GM12875 (cell line): ENCODE measurements at regions not wholly inside any gene's neighbourhood (a gene's known extent, or its start where the extent isn't known, plus 50 kb on each side); places are given as distances from the start of the nearest gene placed in this dataset.

Experiments
- H3K4me3 ChIP-seq: one replicate; pipeline ENCODE4 v1.5.1; 2011; ENCODE audit warnings: low read depth, low read length, control low read depth
- TF ChIP-seq, protein P1 (sequence below): IDR thresholded peaks from 2 replicates; pipeline ENCODE4 v1.5.1; 2011; ENCODE audit warnings: low read depth, mild to moderate bottlenecking, control low read depth, inconsistent platforms, low read length, moderate library complexity, borderline replicate concordance; ENCODE audit not compliant: insufficient read depth

- TF ChIP-seq, protein P1, sequence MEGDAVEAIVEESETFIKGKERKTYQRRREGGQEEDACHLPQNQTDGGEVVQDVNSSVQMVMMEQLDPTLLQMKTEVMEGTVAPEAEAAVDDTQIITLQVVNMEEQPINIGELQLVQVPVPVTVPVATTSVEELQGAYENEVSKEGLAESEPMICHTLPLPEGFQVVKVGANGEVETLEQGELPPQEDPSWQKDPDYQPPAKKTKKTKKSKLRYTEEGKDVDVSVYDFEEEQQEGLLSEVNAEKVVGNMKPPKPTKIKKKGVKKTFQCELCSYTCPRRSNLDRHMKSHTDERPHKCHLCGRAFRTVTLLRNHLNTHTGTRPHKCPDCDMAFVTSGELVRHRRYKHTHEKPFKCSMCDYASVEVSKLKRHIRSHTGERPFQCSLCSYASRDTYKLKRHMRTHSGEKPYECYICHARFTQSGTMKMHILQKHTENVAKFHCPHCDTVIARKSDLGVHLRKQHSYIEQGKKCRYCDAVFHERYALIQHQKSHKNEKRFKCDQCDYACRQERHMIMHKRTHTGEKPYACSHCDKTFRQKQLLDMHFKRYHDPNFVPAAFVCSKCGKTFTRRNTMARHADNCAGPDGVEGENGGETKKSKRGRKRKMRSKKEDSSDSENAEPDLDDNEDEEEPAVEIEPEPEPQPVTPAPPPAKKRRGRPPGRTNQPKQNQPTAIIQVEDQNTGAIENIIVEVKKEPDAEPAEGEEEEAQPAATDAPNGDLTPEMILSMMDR = no peak
- H3K4me3 ChIP-seq = no peak overlapping the region
Observed at GRCh38 chr9:23598994-23599393, 227.0 kb downstream of the ELAVL2 start.

GRCh38 chr9:23603311-23603710 lies 222.7 kb downstream of the ELAVL2 start:
- TF ChIP-seq, protein P1 = no peak
- no peak overlapping the region for H3K4me3 ChIP-seq

DNA sequence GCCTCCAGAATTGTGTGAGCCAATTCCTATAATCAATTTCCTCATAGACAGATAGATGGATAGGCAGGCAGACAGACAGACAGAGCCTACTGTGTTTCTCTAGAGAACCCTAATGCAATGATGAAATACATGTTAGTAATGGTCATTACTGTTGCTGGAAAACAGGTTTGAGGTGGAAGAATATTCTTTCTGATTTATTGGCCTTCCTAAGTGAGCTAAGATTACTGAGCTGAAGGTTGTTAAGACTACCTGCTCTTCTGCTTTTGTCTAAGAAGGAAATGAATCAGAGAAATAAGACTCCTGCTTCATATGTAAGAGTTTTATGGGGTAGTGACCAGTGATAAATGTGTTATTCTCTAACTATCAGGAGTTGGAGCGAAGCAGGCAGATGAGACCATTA lies 219.9 kb downstream of the ELAVL2 start:
- TF ChIP-seq, protein P1 = no peak
- H3K4me3 ChIP-seq = no peak overlapping the region

- TF ChIP-seq, protein P1 = no peak
- no peak overlapping the region for H3K4me3 ChIP-seq
Observed at GRCh38 chr9:23608456-23608855, 217.6 kb downstream of the ELAVL2 start.

GRCh38 chr9:23611869-23612268 lies 214.2 kb downstream of the ELAVL2 start:
- TF ChIP-seq, protein P1 = no peak
- no peak overlapping the region for H3K4me3 ChIP-seq

DNA sequence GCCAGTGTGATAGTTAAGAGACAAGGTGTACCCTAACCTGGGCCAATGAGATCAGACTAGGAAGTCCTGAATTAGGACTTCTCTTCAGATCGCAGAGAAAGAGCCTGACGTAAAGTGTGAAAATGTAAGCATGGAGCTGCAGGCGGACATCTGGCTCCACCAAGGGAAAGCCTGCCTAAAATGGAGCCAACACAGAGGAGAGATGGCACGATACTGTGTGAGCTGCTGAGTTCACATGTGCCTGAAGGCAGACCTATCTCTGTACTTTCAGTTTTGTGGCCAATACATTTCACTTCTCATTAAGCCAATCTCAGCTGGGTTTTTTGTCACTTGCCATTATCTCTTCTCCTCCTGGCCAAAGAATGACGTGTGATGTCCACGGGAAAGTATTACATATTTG lies 210.5 kb downstream of the ELAVL2 start:
- H3K4me3 ChIP-seq = no peak overlapping the region
- TF ChIP-seq, protein P1 = no peak

DNA sequence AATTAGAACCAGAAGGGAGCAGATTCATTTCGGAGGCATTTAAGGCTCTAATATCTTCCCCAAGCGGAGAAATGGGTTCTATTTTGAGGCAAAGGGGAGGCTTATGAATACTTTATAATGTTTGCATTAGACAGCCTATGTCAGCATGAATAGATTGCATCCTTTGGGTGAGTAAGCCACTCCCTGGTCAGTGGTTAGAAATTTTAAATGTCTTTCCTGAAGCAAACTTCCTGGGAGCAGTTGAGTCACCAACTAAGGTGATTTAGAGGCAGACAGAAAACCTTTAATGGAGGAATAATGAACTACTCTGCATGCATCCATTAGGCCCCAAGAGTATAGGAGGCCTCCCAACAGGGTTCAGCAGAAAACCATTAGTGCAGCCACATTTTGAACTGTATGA lies 204.9 kb downstream of the ELAVL2 start:
- TF ChIP-seq, protein P1 = no peak
- no peak overlapping the region for H3K4me3 ChIP-seq
